Left colon (tissue), 2 donors: ENCODE measurements at regions not wholly inside any gene's neighbourhood (a gene's known extent, or its start where the extent isn't known, plus 50 kb on each side); places are given as distances from the start of the nearest gene placed in this dataset.

Source experiments
- ATAC-seq: fragments of 200-7000 bp; cut with Tn5 transposase; one replicate; pipeline ENCODE4 v1.9.1; 2020; ENCODE audit warnings: mild to moderate bottlenecking, moderate library complexity
- DNase-seq, 2 donors: peaks; one replicate each; pipeline ENCODE4 v3.0.0-alpha.2; 2020
- intact Hi-C, 2 donors: fragments of 100-400 bp; cut with DNase I in 1 of 2; cut with micrococcal nuclease in 1 of 2; formaldehyde crosslinking; loops; one replicate each; pipeline versions ENCODE4 v1.11.2 to v1.14.0; 2022; cut with DNase I, micrococcal nuclease
- donor health status: DM: no; HTN: no; CAD: no.
- donor health status: DM: yes; HTN: yes; CAD: no.

DNA sequence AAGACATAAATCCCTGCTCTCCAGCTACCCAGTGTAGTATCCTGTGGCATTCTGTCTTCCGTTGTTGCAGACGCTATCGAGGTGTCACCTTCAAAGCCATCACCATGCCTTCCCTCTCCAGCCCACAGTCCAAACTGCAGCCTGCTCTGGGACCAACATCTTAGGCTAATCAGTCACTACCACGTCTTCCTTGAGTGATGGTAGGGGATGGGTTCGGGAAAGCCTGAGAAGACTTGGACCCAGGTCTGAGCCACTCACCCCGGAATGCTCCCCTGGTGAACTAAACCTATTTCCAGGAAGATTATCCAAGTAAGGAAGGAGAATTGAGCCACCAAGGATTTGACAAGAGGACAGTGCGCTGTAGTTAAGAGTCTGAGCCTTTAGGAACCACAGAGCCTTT is 52.9 kb upstream of the IRX1 start:
- ATAC-seq: no peak
- intact Hi-C loops: no loop called here

DNA sequence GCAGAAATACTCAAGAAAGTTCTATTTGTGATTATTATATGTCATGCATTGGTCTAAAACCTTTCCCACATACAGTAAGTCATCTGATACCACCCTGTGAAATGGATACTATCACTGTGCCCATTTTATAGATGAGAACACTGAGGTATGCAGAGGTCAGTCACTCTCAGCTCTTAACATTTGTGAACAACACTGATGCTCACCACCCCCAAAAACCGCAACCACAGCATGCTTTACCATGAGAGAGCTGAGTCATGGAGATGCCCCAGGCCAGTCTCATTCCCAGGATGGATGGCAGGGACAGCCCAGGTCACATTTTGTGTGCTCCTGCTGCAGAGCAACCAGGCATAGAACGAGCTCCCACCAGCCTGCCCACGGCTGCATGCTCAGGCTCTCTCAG is 53.5 kb upstream of the IRX1 start:
- intact Hi-C loops: no loop called here
- ATAC-seq (no peak), DNase-seq (no peak)

More for the DNA sequence above, 52.9 kb upstream of the IRX1 start:
- DNase-seq: no peak

DNA sequence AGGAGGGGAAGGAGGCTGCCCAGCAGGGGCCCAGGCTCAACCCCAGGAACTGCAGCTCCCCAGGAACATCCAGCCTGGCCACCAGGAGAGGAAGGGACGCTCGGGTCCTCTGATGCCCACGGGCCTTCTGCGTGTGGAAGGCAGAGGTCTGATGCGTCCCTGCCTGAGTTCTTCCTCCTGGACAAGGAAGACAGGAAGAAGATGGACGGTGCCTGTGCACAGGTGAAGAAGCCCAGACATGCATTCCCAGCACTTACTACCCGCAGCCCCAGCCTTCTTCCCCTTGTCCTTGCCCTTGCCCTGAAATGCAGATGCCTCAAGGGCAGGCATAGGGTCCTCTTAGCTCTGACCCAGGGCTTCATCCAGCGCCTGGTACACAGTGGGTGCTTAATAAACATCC is 56.7 kb upstream of the IRX1 start:
- intact Hi-C loops: no loop called here
- ATAC-seq (no peak), DNase-seq (no peak)

DNA sequence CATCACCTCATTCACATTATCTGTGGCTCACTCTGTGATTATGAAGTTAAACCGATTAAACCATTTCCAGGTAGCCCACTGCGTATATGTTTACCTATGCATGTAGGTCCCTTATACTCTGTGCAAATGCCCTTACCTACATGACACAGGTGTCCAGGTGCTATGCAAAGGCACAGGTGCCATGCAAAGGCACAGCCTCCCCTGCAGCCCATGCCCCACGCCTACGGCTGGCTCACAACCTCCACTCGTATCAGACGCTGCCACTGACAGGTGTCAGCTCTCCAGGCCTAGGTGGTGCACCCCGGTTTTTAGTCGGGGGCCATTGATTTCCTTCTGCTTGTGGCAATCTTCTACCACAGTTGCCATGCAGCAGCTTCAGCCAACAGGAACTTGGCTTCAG is 57.7 kb upstream of the IRX1 start:
- no peak for ATAC-seq
- no peak for DNase-seq
- intact Hi-C loops: no loop called here

DNA sequence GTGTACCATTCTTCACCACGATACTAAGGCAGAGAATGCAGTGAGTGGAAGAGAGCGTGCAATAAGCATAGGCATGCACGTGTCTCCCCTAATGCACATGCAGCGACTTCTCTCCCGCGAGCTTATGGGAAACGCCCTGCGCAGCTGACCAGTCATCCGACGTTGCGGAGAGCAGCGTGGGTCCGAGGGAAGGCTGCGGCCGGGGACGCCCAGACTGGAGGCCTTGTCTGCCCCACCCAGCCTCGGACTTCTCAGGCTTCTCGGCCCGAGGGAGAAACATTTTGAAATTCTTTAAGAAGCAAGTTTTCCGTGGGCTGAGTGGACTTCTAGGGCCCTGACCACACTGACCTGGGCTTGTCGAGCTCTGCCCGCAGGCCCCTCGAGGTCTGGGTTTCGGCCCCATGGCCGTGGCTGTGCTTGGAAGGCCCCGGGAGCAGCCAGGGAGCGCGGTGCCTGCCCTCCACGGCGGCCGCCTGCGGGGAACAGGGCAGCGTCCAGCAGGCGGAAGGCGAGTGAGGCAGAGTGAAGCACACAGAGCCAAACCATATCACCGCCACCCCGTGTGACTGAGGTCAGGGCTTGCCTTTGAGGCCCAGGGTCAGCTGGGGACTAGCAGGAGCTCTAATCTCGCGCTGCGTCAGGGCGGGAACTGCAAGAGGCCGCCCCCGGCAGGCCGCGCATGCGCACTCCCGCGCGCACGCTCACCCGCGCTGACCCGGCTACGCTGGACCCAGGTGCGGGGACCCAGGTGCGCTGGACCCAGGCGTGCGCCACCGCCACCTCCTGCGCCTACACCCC is 60.0 kb upstream of the IRX1 start:
- DNase-seq: no peak
- no peak for ATAC-seq
- intact Hi-C loops: no loop called here

DNA sequence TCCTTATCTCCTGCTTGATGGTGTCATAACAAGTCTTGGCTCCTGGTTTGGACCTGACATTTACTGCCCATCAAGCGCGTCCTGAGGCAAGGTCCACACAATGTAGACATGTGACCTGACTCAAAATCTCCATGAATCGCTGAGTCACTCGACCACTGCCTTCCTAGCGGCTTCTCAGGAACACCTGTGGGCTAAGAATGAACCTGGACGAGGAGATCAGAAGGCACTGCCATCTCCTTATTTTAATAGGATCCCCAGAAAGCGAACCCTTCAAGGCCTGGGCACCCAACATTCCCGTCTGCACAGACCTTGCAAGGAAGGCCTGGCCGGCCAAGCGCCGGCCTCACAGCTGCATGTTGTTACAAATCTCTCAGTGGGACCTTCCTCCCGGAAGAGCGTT is 60.6 kb upstream of the IRX1 start:
- ATAC-seq: no peak
- intact Hi-C loops: no loop called here
- DNase-seq: no peak

DNA sequence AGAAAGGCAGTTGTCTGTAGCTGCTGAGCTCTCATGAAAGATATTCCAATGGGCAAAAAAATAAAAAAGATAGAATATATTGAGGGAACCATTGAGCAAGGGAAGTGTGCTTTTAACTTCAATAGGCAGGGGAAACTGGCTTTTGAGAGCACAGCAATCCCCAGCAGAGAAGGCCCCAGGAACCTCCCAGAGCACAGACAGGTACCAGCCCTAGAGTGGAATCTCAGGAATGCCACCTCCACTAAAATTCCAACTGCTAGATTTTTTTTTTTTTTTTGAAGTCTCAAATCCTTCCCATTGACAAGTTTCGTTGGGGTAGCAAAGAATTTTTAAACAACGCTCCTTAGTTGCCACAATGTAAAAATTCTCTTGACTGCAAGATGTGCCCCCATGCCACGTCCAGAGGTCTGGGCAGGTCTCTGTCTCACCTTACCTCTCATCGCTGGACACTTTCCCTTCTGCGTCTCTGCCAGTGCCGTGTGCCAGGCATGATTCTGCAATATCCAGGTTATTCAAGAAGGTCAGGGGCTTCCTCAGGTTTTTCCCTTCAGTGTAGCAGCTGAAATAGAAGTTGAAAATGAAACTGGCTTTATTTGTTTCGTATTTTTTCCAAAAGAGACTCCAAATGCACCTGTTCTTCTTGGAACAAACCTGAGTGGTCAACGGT is 64.2 kb upstream of the IRX1 start:
- intact Hi-C loops: no loop called here
- DNase-seq (no peak), ATAC-seq (no peak)

DNA sequence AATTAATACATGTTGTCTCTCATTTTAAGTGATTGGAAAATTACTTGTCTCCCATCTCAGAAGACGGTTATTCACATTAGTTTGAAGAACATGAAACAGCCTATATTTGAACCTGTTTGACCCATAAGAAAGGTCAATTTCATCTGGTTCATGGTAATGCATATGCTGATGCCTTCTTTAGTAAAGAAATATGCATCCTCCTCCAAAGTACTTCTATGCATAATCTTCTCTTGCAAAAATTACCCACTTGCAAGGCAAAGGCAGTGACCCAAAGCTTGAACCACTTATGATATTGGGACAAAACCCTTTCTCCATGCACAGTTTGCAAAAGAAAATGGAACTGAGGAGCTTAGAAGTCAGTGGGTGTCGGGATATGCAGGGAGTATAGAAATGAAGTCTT is 65.4 kb upstream of the IRX1 start:
- intact Hi-C loops: no loop called here
- DNase-seq: no peak
- ATAC-seq: no peak

DNA sequence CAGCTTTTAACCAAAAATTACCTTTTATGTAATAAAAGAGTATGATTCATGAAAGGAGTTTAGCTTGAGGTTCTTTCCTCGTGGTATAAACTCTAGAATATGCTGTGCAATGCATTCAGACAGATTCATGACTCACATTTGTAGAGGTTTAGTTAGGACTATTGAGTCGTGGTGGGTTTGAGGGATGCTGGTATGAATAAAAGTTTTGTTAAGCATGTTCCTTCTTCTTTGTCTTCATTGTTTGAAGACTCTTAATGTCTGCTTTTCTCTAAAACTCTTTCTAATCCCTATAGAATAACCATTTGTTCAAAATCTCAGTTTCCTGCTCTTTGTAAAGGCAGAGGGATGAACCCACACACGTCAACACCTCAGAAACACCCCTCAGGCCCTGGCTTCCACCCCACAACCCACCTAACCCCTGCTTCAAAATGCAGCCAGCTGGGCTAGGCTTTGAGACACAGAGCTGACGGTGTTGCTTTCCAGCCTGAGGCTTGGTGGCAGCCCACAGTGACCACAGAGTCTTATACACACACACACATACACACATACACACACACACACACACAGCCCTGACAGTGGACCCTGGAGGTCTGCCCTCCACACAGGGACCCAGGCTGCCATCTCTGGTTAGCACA is 69.0 kb upstream of the IRX1 start:
- ATAC-seq: no peak
- intact Hi-C loops: no loop called here
- no peak for DNase-seq

DNA sequence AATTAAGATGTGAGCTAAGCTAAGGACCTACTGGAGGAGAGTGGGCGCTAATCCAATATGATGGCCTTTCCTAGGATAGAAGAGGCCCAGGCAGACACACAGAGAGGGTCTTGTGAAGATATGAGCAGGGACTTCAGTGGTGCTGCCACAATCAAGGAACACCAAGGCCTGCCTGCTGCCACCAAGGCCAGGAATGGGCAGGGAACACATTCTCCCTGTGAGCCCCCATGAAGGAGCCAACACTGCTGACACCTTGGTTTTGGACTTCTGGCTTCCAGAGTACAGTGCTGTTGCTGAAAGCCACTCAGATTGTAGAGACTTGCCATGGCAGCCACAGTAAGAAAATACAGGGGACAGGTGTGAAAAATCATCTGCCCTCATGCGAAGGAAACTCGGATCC is 73.1 kb upstream of the IRX1 start:
- intact Hi-C loops: no loop called here
- ATAC-seq (no peak), DNase-seq (no peak)

DNA sequence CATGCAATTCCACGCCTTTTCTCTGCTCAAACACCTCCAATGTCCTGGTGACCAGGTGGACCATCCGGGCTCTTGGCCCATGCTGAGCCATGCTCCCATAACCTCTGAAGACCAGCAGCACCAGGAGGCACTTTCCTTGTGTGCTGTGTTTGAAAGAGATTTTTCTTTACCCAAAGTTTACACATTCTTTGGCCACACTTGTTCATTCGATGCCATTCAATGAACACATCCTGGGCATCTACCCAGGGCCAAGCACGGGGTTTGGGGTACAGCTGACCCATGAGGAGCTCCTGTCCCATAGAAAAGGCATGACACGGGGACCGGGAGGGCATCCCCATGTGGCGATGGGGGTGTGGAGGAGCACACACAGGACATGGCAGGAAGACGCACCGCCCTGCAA is 77.1 kb upstream of the IRX1 start:
- intact Hi-C loops: no loop called here
- no peak for DNase-seq
- no peak for ATAC-seq

DNA sequence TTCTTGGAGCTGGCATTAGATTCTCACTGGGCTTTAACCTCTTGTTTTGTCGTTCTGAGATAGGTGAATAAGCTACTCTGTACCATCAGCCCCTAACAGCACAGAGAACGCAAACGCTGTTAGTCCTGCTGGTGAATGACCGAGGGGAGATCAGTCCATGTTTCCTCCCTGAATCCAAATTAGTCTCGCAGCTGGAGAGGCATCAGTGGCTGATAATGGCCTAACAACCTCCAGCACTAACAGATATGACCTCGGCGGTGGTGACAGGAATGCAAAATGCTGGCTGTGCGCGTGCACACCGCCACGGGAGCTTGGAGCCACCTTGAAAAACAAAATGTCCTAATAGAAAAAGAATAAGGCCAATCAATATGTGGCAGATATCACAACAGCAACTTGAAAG is 77.6 kb upstream of the IRX1 start:
- DNase-seq: no peak
- ATAC-seq: no peak
- intact Hi-C loops: no loop called here

DNA sequence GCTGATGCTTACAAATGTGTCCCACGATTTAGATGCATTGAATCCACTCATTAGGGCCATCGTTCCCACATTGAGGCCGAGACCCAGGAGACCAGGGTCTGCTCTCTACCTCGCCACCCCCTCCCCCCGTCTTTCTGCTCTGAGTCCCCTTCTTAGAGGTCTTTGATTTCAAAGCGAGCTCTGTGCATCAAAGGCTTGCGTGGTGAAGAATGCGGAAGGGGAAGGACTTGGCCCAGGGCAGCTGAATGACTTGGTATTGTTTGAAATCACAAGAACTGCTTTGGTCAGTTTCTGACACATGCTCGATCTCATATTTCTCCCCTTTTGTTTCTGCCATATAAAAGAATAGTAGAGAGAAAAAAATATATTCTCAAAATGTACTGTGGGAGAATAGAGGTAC is 78.3 kb upstream of the IRX1 start:
- intact Hi-C loops: no loop called here
- no peak for DNase-seq
- no peak for ATAC-seq

DNA sequence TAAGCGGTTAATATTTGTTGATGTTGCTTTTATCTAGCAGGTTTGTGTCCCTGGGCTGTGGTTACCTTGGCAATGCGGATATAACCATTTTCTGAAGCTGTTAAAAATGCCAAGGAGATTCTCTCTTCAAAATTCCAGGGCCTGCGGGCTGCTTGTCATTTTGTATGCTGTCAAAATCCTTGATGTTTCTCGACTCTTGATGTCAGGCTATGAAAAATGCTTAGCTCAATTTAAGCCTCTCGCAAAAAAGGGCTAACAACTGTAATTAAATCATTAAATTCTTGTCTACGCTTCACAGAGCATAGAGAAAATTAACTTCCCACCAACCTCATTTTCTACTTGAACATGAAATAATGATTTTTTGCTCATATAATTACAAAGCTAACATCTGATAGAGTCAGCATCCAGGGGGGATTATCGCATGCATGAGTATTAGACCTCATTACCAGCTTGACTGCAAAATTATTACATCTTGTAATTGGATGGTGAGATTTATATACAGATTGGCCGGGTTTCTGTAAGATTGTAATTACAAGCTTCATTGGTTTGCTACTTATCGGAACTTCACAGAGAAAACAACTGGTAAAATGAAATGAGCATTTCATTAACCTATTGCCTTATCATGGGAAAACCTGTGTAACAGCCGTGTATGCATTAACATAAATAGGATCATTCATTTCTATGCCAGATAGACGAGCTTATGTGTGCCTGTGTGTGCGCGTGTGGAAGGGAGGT is 83.1 kb upstream of the IRX1 start:
- intact Hi-C loops: no loop called here
- no peak for DNase-seq
- ATAC-seq: no peak

DNA sequence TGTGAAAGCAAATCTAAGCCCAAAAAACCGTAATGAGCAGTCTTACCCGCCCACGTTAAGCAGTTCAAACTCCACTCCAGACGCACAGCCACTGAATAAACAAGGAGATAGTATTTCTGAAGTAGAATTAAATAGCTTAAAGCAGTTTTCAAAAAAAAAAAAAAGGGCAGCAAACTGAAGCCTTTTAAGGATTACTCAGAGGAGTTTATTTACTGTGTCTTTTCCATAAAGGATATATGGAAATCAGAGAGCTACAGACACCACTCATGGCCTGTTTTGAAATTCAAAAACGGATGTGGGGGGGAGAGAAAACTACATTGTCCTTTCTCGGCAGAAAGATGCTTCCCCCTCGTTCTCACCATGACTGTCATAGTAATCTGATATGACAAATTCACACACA is 83.7 kb upstream of the IRX1 start:
- intact Hi-C loops: no loop called here
- no peak for DNase-seq
- no peak for ATAC-seq

DNA sequence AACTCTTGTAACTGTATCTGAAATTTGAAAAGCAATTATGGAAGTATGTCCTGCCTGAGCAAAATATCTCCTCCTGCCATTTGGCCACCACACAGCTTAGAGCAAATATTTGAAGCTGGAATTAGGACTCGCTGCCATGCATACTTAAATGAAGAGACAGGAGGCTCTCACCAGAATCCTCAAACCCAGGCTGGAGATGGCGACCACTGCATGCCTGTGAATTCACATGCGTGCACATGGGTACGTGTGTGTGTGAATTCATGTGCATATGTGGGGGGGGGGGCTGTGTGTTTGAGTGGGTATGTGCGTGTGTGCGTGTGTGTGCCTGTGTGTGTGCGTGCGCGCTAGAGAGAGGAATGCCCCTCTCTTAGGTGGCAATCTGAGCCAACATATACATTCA is 84.1 kb upstream of the IRX1 start:
- DNase-seq (no peak), ATAC-seq (no peak)
- intact Hi-C loops: no loop called here

DNA sequence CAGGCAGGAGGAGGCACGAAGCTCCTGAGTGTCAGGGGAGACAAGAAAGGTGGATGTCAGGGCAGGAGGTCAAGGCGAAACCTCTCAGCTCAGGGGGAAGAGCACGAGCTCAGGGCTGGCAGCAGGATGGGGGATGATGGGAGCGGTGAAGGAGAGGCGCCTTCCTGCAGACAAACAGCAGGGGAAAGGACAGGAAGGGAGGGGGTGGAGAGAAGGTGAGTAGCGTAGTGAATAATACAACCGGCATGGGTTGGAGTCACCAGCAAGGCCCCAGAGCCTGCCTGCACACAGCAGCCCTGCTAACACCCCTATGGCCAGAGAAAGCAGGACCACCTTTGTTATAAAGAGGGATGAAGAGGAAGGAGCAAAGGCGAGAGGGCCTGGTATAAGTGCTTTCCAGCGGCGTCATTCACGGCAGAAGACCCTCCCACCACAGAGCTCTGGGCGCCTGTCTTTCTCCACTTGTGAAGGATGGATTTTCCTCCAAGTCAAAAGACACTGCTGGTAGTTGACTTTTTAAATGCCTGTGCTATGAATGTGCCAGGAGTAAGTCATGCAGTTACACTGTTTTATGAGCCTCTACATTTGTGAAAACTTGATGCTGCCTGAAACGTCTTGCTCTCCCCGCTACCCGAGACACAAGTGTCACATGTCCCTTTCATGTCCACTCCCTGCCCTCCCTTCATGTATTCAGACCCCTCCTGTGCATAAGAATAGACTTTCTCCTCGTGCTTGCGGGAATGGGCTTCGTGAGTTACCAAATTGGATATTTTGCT is 84.8 kb upstream of the IRX1 start:
- intact Hi-C loops: no loop called here
- ATAC-seq (no peak), DNase-seq (no peak)

DNA sequence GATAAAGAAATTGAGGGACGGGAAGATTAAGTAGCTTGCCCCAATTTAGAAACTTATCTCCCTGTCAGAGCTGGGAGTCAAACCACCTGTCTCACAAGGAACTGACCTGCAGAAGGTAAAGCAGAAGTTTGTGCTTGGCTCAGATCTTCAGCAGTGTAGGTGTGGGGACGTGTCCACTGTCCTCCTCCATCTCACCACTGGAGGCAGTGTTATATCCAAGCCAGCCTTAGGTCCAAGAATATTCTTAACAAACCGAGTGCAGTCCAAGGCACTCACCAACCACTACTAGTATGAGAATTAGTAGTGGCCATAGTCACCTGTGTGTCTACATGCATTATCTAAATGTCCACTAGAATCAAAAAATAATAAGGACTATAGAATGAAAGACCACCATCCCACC is 86.3 kb upstream of the IRX1 start:
- intact Hi-C loops: no loop called here
- ATAC-seq: no peak
- no peak for DNase-seq

DNA sequence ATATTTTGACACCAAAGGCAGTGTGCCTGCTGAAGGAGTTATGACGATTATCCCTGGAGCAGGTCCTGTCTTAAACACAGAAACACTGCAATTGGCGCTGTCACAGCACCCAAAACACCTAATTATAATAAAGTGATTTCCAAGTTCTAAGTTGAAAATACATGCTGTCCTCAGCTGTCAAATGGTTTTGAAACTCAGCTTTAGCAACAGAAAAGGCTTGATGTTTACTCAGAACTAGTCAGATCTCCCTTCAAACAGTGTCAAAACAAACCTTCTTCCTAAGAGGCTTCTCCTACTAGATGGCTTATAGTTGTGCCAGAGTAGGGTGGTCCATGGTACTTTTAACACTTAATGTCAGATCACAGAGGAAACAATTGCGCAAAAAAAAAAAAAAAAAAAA is 87.2 kb upstream of the IRX1 start:
- intact Hi-C loops: no loop called here
- DNase-seq (no peak), ATAC-seq (no peak)
